ENCODE measurements at regions not wholly inside any gene's neighbourhood (a gene's known extent, or its start where the extent isn't known, plus 50 kb on each side); places are given as distances from the start of the nearest gene placed in this dataset.
A peak's percentile ranks its signal among the peaks of the same experiment; 100 is the strongest.
"Not testable (repeated sequence)": the region's sequence is repeated elsewhere in the genome, so short reads cannot be mapped to it uniquely, and the experiment has no call there.

GRCh38 chr4:74539044-74539790 is 94.3 kb downstream of the AREG start:
- no peak for DNase-seq
- no peaks in the 10 kb centered on the region for H3K27me3 ChIP-seq
- no peak overlapping the region for H3K4me3 ChIP-seq
- no peaks in the 10 kb centered on the region for H3K36me3 ChIP-seq
- no peaks in the 10 kb centered on the region for H3K9me3 ChIP-seq

GRCh38 chr4:74540193-74540592 is 95.3 kb downstream of the AREG start:
- no peak overlapping the region for H3K4me3 ChIP-seq
- no peaks in the 10 kb centered on the region for H3K27me3 ChIP-seq
- peak; percentile 2 for DNase-seq
- no peaks in the 10 kb centered on the region for H3K36me3 ChIP-seq
- H3K9me3 ChIP-seq = no peaks in the 10 kb centered on the region

- no peaks in the 10 kb centered on the region for H3K36me3 ChIP-seq
- no peaks in the 10 kb centered on the region for H3K9me3 ChIP-seq
- no peak for DNase-seq
- H3K4me3 ChIP-seq = no peak overlapping the region
- H3K27me3 ChIP-seq = no peaks in the 10 kb centered on the region
These were observed 96.7 kb downstream of the AREG start for GRCh38 chr4:74541667-74542066.

GRCh38 chr4:74543231-74543781 is 98.4 kb downstream of the AREG start:
- no peak for DNase-seq
- Histone ChIP-seq H3K9me3 (no peaks in the 10 kb centered on the region), H3K36me3 (no peaks in the 10 kb centered on the region), H3K4me3 (no peak overlapping the region), H3K27me3 (no peaks in the 10 kb centered on the region)

- Histone ChIP-seq H3K36me3 (no peaks in the 10 kb centered on the region), H3K9me3 (no peaks in the 10 kb centered on the region), H3K4me3 (no peak overlapping the region), H3K27me3 (no peaks in the 10 kb centered on the region)
- DNase-seq = no peak
These were observed 99.0 kb downstream of the AREG start for GRCh38 chr4:74543983-74544382.

- no peak for DNase-seq
- Histone ChIP-seq H3K27me3 (no peaks in the 10 kb centered on the region), H3K36me3 (no peaks in the 10 kb centered on the region), H3K9me3 (no peaks in the 10 kb centered on the region), H3K4me3 (no peak overlapping the region)
These were observed 99.9 kb downstream of the AREG start for GRCh38 chr4:74544655-74545361.

- H3K36me3 ChIP-seq = no peaks in the 10 kb centered on the region
- H3K4me3 ChIP-seq = no peak overlapping the region
- H3K9me3 ChIP-seq = no peaks in the 10 kb centered on the region
- H3K27me3 ChIP-seq = no peaks in the 10 kb centered on the region
- DNase-seq = peak; percentile 10
These were observed 100.5 kb downstream of the AREG start for GRCh38 chr4:74545448-74545847.

- H3K9me3 ChIP-seq = no peaks in the 10 kb centered on the region
- no peaks in the 10 kb centered on the region for H3K27me3 ChIP-seq
- no peak overlapping the region for H3K4me3 ChIP-seq
- DNase-seq = no peak
- H3K36me3 ChIP-seq = no peaks in the 10 kb centered on the region
These were observed 101.1 kb downstream of the AREG start for GRCh38 chr4:74546057-74546456.

- DNase-seq = no peak
- no peak overlapping the region for H3K4me3 ChIP-seq
- H3K9me3 ChIP-seq = no peaks in the 10 kb centered on the region
- H3K36me3 ChIP-seq = no peaks in the 10 kb centered on the region
- H3K27me3 ChIP-seq = no peaks in the 10 kb centered on the region
These were observed 102.1 kb downstream of the AREG start for GRCh38 chr4:74547042-74547441.

- DNase-seq = no peak
- Histone ChIP-seq H3K36me3 (no peaks in the 10 kb centered on the region), H3K9me3 (no peaks in the 10 kb centered on the region), H3K27me3 (no peaks in the 10 kb centered on the region), H3K4me3 (no peak overlapping the region)
These were observed 103.6 kb downstream of the AREG start for GRCh38 chr4:74548561-74548960.

GRCh38 chr4:74549936-74550335 is 105.0 kb downstream of the AREG start:
- Histone ChIP-seq H3K9me3 (no peaks in the 10 kb centered on the region), H3K4me3 (no peak overlapping the region), H3K36me3 (no peaks in the 10 kb centered on the region), H3K27me3 (no peaks in the 10 kb centered on the region)
- DNase-seq = no peak

GRCh38 chr4:74555231-74555630 is 110.3 kb downstream of the AREG start:
- H3K4me3 ChIP-seq = no peak overlapping the region
- H3K27me3 ChIP-seq = no peaks in the 10 kb centered on the region
- no peaks in the 10 kb centered on the region for H3K9me3 ChIP-seq
- H3K36me3 ChIP-seq = no peaks in the 10 kb centered on the region
- DNase-seq = no peak

GRCh38 chr4:74555843-74556242 is 110.9 kb downstream of the AREG start:
- no peaks in the 10 kb centered on the region for H3K36me3 ChIP-seq
- no peaks in the 10 kb centered on the region for H3K27me3 ChIP-seq
- no peak overlapping the region for H3K4me3 ChIP-seq
- H3K9me3 ChIP-seq = no peaks in the 10 kb centered on the region
- DNase-seq = no peak

GRCh38 chr4:74559853-74560252 is 114.9 kb downstream of the AREG start:
- no peaks in the 10 kb centered on the region for H3K36me3 ChIP-seq
- no peak overlapping the region for H3K4me3 ChIP-seq
- no peak for DNase-seq
- no peaks in the 10 kb centered on the region for H3K27me3 ChIP-seq
- no peaks in the 10 kb centered on the region for H3K9me3 ChIP-seq

- no peaks in the 10 kb centered on the region for H3K27me3 ChIP-seq
- no peak overlapping the region for H3K4me3 ChIP-seq
- H3K36me3 ChIP-seq = no peaks in the 10 kb centered on the region
- H3K9me3 ChIP-seq = no peaks in the 10 kb centered on the region
- DNase-seq = no peak
These were observed 123.0 kb downstream of the AREG start for GRCh38 chr4:74567981-74568380.

GRCh38 chr4:74570095-74570494 is 125.2 kb downstream of the AREG start:
- H3K27me3 ChIP-seq = no peaks in the 10 kb centered on the region

GRCh38 chr4:74578329-74578728 is 133.4 kb downstream of the AREG start:
- no peaks in the 10 kb centered on the region for H3K36me3 ChIP-seq
- no peaks in the 10 kb centered on the region for H3K9me3 ChIP-seq
- no peak for DNase-seq
- no peaks in the 10 kb centered on the region for H3K27me3 ChIP-seq
- H3K4me3 ChIP-seq = no peak overlapping the region

More at GRCh38 chr4:74570095-74570494, 125.2 kb downstream of the AREG start:
- no peak for DNase-seq
- Histone ChIP-seq H3K4me3 (no peak overlapping the region), H3K36me3 (no peaks in the 10 kb centered on the region), H3K9me3 (no peaks in the 10 kb centered on the region)

- not testable (repeated sequence) for H3K4me3 ChIP-seq, DNase-seq, H3K27me3 ChIP-seq, H3K9me3 ChIP-seq, H3K36me3 ChIP-seq
These were observed 133.9 kb downstream of the AREG start for GRCh38 chr4:74578865-74579264.

All from MG63 (cell line).